ENCODE measurements at regions not wholly inside any gene's neighbourhood (a gene's known extent, or its start where the extent isn't known, plus 50 kb on each side); places are given as distances from the start of the nearest gene placed in this dataset.
"Not testable (repeated sequence)": the region's sequence is repeated elsewhere in the genome, so short reads cannot be mapped to it uniquely, and the experiment has no call there.

DNA sequence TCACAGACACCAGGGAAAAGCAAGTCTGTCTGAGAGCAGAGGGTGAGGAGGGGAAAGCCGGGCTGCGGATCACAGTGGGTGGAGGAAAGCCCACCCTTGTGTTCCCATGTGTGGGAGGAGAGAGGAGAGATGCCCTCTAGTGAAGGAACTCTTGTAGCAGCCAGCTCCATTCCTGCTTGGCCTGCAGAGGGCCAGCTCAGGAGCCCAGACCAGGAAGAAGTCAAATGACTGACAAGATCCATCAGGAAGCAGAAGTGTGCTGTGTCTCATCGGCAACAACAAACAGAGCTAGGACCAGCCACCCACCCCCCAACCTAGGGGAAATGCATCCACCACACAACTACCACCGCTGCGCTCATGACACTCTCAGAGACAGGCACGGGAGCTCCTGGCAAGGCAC is 1548.3 kb downstream of the RPIA start:
- H3K4me1 ChIP-seq (ENCODE audit: control insufficient read depth, insufficient read depth, low read length), result not testable (repeated sequence)
- no CpG with 5 or more reads among the region's 6 CpGs for WGBS (ENCODE audit: insufficient coverage)

GRCh38 chr2:90244902-90245765 is 1553.7 kb downstream of the RPIA start:
- not testable (repeated sequence) for H3K4me3 ChIP-seq (ENCODE audit: low read length); H3K27ac ChIP-seq (ENCODE audit: low read length); H3K4me1 ChIP-seq (ENCODE audit: control insufficient read depth, insufficient read depth, low read length); H3K27me3 ChIP-seq (ENCODE audit: control insufficient read depth, insufficient read depth, low read length); H3K9me3 ChIP-seq (replicated peaks; ENCODE audit: control insufficient read depth, low read depth, low read length); H3K36me3 ChIP-seq (ENCODE audit: control insufficient read depth, insufficient read depth, low read length)
- peak; percentile 24 for DNase-seq
- WGBS (ENCODE audit: insufficient coverage), result 80% methylated on average over 2 of the region's 94 CpGs

More for the DNA sequence above, 1548.3 kb downstream of the RPIA start:
- H3K27me3 ChIP-seq (ENCODE audit: control insufficient read depth, insufficient read depth, low read length); DNase-seq; H3K36me3 ChIP-seq (ENCODE audit: control insufficient read depth, insufficient read depth, low read length); H3K9me3 ChIP-seq (replicated peaks; ENCODE audit: control insufficient read depth, low read depth, low read length); H3K4me3 ChIP-seq (ENCODE audit: low read length); H3K27ac ChIP-seq (ENCODE audit: low read length): not testable (repeated sequence)

GRCh38 chr2:90248400-90248799 is 1556.9 kb downstream of the RPIA start:
- H3K9me3 ChIP-seq (replicated peaks; ENCODE audit: control insufficient read depth, low read depth, low read length); H3K27me3 ChIP-seq (ENCODE audit: control insufficient read depth, insufficient read depth, low read length); H3K4me1 ChIP-seq (ENCODE audit: control insufficient read depth, insufficient read depth, low read length); H3K27ac ChIP-seq (ENCODE audit: low read length); H3K4me3 ChIP-seq (ENCODE audit: low read length); H3K36me3 ChIP-seq (ENCODE audit: control insufficient read depth, insufficient read depth, low read length); DNase-seq: not testable (repeated sequence)
- no CpG with 5 or more reads among the region's 14 CpGs for WGBS (ENCODE audit: insufficient coverage)

DNA sequence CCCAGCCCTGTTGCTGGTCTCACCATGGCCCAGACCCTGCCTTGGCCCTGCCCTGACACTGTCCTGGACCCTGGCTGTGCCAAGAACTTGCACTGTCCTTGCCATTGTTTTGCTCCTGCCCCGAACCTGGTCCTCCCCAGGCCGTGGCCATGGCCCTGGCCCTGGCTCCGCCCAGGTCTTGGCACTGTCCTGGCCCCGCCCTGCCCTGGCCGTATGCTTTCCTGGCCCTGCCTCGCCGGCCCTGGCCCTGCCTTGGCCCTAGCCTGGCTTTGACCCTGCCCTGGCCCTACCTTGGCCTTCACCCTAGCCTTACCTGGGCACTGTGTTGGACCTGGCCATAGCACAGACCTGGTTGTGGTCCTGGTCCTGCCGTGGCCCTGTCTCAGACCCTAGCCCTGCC is 1558.9 kb downstream of the RPIA start:
- H3K4me3 ChIP-seq (ENCODE audit: low read length); H3K4me1 ChIP-seq (ENCODE audit: control insufficient read depth, insufficient read depth, low read length); H3K36me3 ChIP-seq (ENCODE audit: control insufficient read depth, insufficient read depth, low read length); DNase-seq; H3K27ac ChIP-seq (ENCODE audit: low read length); H3K9me3 ChIP-seq (replicated peaks; ENCODE audit: control insufficient read depth, low read depth, low read length); H3K27me3 ChIP-seq (ENCODE audit: control insufficient read depth, insufficient read depth, low read length): not testable (repeated sequence)
- 69% methylated on average over 7 of the region's 8 CpGs for WGBS (ENCODE audit: insufficient coverage)

GRCh38 chr2:90251576-90251975 is 1560.1 kb downstream of the RPIA start:
- not testable (repeated sequence) for DNase-seq; H3K27ac ChIP-seq (ENCODE audit: low read length); H3K27me3 ChIP-seq (ENCODE audit: control insufficient read depth, insufficient read depth, low read length); H3K4me3 ChIP-seq (ENCODE audit: low read length); H3K4me1 ChIP-seq (ENCODE audit: control insufficient read depth, insufficient read depth, low read length); H3K36me3 ChIP-seq (ENCODE audit: control insufficient read depth, insufficient read depth, low read length); H3K9me3 ChIP-seq (replicated peaks; ENCODE audit: control insufficient read depth, low read depth, low read length)
- 80% methylated on average over 2 of the region's 2 CpGs for WGBS (ENCODE audit: insufficient coverage)

DNA sequence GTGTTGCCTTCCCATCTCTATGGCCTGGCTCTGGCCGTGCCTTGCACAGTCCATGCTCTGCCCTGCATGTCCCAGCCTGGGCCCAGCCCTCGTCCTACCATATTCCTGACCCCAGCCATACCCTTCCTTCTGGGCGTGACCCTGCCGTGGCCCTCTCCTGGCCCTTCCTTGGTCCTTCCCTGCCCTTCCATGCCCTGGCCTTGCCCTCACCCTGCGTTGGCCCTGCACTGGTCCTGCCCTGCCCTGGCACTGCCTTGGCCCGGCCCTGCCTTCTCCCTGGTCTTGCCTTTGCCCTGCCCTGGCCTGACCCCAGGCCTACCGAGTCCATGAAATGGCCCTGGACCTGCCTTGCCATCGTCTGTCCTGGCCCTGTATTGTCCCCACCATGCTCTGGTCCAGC is 1561.8 kb downstream of the RPIA start:
- not testable (repeated sequence) for H3K4me3 ChIP-seq (ENCODE audit: low read length); H3K36me3 ChIP-seq (ENCODE audit: control insufficient read depth, insufficient read depth, low read length); H3K9me3 ChIP-seq (replicated peaks; ENCODE audit: control insufficient read depth, low read depth, low read length); H3K27ac ChIP-seq (ENCODE audit: low read length); H3K27me3 ChIP-seq (ENCODE audit: control insufficient read depth, insufficient read depth, low read length); DNase-seq; H3K4me1 ChIP-seq (ENCODE audit: control insufficient read depth, insufficient read depth, low read length)
- 90% methylated on average over 3 of the region's 8 CpGs for WGBS (ENCODE audit: insufficient coverage)

- not testable (repeated sequence) for H3K27me3 ChIP-seq (ENCODE audit: control insufficient read depth, insufficient read depth, low read length); H3K4me1 ChIP-seq (ENCODE audit: control insufficient read depth, insufficient read depth, low read length); DNase-seq; H3K9me3 ChIP-seq (replicated peaks; ENCODE audit: control insufficient read depth, low read depth, low read length); H3K4me3 ChIP-seq (ENCODE audit: low read length); H3K27ac ChIP-seq (ENCODE audit: low read length); H3K36me3 ChIP-seq (ENCODE audit: control insufficient read depth, insufficient read depth, low read length)
- no CpG with 5 or more reads among the region's 1 CpG for WGBS (ENCODE audit: insufficient coverage)
Observed at GRCh38 chr2:90266888-90267287, 1575.4 kb downstream of the RPIA start.

GRCh38 chr2:90287751-90288150 is 1596.3 kb downstream of the RPIA start:
- H3K36me3 ChIP-seq (ENCODE audit: control insufficient read depth, insufficient read depth, low read length); H3K4me3 ChIP-seq (ENCODE audit: low read length); DNase-seq; H3K4me1 ChIP-seq (ENCODE audit: control insufficient read depth, insufficient read depth, low read length); H3K9me3 ChIP-seq (replicated peaks; ENCODE audit: control insufficient read depth, low read depth, low read length); H3K27ac ChIP-seq (ENCODE audit: low read length); H3K27me3 ChIP-seq (ENCODE audit: control insufficient read depth, insufficient read depth, low read length): not testable (repeated sequence)

GRCh38 chr2:90288396-90288795 is 1596.9 kb downstream of the RPIA start:
- not testable (repeated sequence) for H3K9me3 ChIP-seq (replicated peaks; ENCODE audit: control insufficient read depth, low read depth, low read length); H3K4me1 ChIP-seq (ENCODE audit: control insufficient read depth, insufficient read depth, low read length); H3K36me3 ChIP-seq (ENCODE audit: control insufficient read depth, insufficient read depth, low read length); H3K27ac ChIP-seq (ENCODE audit: low read length); H3K4me3 ChIP-seq (ENCODE audit: low read length); H3K27me3 ChIP-seq (ENCODE audit: control insufficient read depth, insufficient read depth, low read length); DNase-seq
- WGBS (ENCODE audit: insufficient coverage), result no CpG with 5 or more reads among the region's 7 CpGs

DNA sequence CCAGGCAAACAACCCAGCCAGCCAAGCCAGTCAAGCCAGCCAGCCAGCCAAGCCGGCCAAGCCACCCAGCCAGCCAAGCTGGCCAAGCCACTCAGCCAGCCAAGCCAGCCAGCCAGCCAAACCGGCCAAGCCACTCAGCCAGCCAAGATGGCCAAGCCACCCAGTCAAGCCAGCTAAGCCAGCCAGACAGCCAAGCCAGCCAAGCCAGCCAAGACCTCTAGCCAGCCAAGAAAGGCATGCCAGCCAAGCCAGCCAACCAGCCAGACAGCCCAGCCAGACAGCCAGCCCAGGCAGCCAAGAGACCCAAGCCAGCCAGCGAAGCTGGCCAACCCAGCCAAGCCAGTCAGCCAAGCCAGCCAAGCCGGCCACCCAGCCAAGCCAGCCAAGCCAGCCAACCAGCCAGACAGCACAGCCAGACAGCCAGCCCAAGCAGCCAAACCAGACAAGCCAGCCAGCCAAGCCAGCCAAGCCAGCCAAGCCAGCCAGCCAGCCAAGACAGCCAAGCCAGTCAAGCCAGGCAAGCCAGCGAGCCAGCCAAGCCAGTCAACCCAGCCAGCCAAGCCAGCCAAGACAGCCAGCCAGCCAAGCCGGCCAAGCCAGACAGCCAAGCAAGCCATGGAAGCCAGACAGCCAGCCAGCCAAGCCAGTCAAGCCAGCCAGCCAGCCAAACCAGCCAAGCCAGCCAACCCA is 1598.0 kb downstream of the RPIA start:
- not testable (repeated sequence) for H3K27ac ChIP-seq (ENCODE audit: low read length); H3K27me3 ChIP-seq (ENCODE audit: control insufficient read depth, insufficient read depth, low read length); H3K4me1 ChIP-seq (ENCODE audit: control insufficient read depth, insufficient read depth, low read length); H3K9me3 ChIP-seq (replicated peaks; ENCODE audit: control insufficient read depth, low read depth, low read length); DNase-seq; H3K36me3 ChIP-seq (ENCODE audit: control insufficient read depth, insufficient read depth, low read length); H3K4me3 ChIP-seq (ENCODE audit: low read length)
- WGBS (ENCODE audit: insufficient coverage), result no CpG with 5 or more reads among the region's 6 CpGs

Data from muscle of leg (tissue), 3 donors.